Activated naive CD8-positive, alpha-beta T cell treated with anti-CD3 and anti-CD28 coated beads, Interleukin-2, amount 50 U/mL, for 24 hours (primary cell): ENCODE measurements at regions not wholly inside any gene's neighbourhood (a gene's known extent, or its start where the extent isn't known, plus 50 kb on each side); places are given as distances from the start of the nearest gene placed in this dataset.

Experiments used
- ATAC-seq: fragments of 150-1000 bp; cut with Tn5 transposase; one replicate; pipeline ENCODE4 v1.10.0; 2021
- DNase-seq: peaks from one replicate; pipeline ENCODE4 v3.0.0; 2021
- H3K27ac Mint-ChIP-seq: one replicate; pipeline ENCODE4 v1.8.0; 2021; ENCODE audit warnings: mild to moderate bottlenecking, mixed read lengths
- H3K27me3 Mint-ChIP-seq: one replicate; pipeline ENCODE4 v1.8.0; 2021; ENCODE audit warnings: mixed read lengths
- H3K36me3 Mint-ChIP-seq: one replicate; pipeline ENCODE4 v1.8.0; 2021; ENCODE audit warnings: low read depth, mixed read lengths
- H3K4me1 Mint-ChIP-seq: one replicate; pipeline ENCODE4 v1.8.0; 2021; ENCODE audit warnings: mixed read lengths
- H3K4me3 Mint-ChIP-seq: one replicate; pipeline ENCODE4 v1.8.0; 2021; ENCODE audit warnings: mild to moderate bottlenecking, moderate library complexity, mixed read lengths
- H3K9me3 Mint-ChIP-seq: one replicate; pipeline ENCODE4 v1.8.0; 2021; ENCODE audit warnings: mixed read lengths

GRCh38 chr10:2871673-2872219 is 195.6 kb upstream of the PFKP start:
- no peaks in the 10 kb centered on the region for H3K9me3 Mint-ChIP-seq
- no peaks in the 10 kb centered on the region for H3K36me3 Mint-ChIP-seq
- no peak for ATAC-seq
- DNase-seq: no peak
- H3K4me1 Mint-ChIP-seq: no peaks in the 10 kb centered on the region
- no peak overlapping the region for H3K27ac Mint-ChIP-seq
- H3K27me3 Mint-ChIP-seq: peaks cover 10% of the 10 kb centered on the region
- no peak overlapping the region for H3K4me3 Mint-ChIP-seq

DNA sequence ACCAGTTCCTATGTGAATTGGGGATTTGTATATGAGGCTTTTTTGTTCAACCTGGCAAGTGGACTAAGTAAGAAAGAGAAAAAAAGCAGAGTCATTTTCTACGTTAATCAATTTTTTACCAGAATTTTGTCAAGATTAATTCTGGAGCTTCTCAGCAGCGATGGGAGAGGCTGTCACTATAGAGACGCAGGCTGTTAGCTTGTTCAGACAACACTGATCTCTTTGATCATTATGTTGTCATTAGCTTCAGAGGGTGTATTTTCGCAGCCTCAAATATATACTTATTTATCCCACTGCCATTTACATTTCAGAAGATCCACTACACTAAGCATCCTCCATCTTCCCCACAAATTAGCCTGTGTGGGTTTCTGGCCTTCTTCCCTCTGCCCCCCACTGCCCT is 196.7 kb upstream of the PFKP start:
- DNase-seq (no peak), ATAC-seq (no peak)
- Mint-ChIP-seq H3K27me3 (peaks cover 10% of the 10 kb centered on the region), H3K36me3 (no peaks in the 10 kb centered on the region), H3K27ac (no peak overlapping the region), H3K9me3 (no peaks in the 10 kb centered on the region), H3K4me1 (no peaks in the 10 kb centered on the region), H3K4me3 (no peak overlapping the region)

- H3K27ac Mint-ChIP-seq: no peak overlapping the region
- DNase-seq: no peak
- H3K36me3 Mint-ChIP-seq: no peaks in the 10 kb centered on the region
Observed at GRCh38 chr10:2867788-2868299, 199.5 kb upstream of the PFKP start.

DNA sequence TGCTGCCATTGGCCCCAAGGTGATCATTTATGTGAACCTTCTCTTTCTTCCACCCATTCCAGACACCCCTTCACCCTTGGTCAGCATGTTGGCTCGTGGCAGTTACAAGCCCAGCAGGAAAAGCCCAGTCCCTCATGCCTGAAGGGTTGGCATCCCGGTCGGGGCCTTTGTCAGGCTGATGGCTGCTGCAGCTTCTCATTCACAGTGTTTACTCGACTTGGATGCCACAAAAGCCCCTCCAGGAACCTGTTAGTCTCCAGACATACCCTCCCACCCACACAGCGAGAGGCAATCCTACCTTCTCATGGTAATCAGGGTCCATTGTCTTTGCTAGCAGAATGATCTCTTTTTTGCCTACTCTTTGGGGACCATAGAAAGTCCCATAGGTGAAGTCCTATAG is 200.8 kb upstream of the PFKP start:
- Mint-ChIP-seq H3K36me3 (no peaks in the 10 kb centered on the region), H3K9me3 (no peaks in the 10 kb centered on the region), H3K4me1 (no peaks in the 10 kb centered on the region), H3K4me3 (no peak overlapping the region), H3K27me3 (peaks cover 7% of the 10 kb centered on the region), H3K27ac (no peak overlapping the region)
- no peak for DNase-seq
- no peak for ATAC-seq

More at GRCh38 chr10:2867788-2868299, 199.5 kb upstream of the PFKP start:
- no peaks in the 10 kb centered on the region for H3K4me1 Mint-ChIP-seq
- peaks cover 7% of the 10 kb centered on the region for H3K27me3 Mint-ChIP-seq
- no peaks in the 10 kb centered on the region for H3K9me3 Mint-ChIP-seq
- H3K4me3 Mint-ChIP-seq: no peak overlapping the region
- no peak for ATAC-seq

- H3K4me3 Mint-ChIP-seq: no peak overlapping the region
- no peaks in the 10 kb centered on the region for H3K36me3 Mint-ChIP-seq
- H3K27me3 Mint-ChIP-seq: no peaks in the 10 kb centered on the region
- peaks cover 5% of the 10 kb centered on the region for H3K9me3 Mint-ChIP-seq
- ATAC-seq: no peak
- H3K4me1 Mint-ChIP-seq: no peaks in the 10 kb centered on the region
- no peak overlapping the region for H3K27ac Mint-ChIP-seq
- no peak for DNase-seq
Observed at GRCh38 chr10:2861632-2862210, 205.6 kb upstream of the PFKP start.

DNA sequence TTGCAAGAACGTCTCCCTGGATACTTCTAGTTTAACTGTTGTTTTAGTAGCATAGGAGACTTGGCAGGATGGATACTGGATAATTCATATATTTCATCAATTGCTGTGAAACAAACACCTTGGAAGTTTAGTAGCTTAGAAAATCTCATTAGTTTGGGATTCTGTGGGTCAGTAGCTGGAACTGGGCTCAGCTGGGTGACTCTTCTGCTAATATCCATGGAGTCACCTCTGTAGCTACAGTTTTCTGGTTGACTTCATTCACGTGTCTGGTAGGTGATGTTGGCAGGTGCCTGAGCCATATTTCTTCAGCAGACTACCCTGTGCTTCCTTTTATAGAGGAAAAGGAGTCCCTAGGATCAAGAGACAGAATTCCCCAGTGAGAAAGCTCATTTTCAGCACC is 208.9 kb upstream of the PFKP start:
- H3K4me1 Mint-ChIP-seq: no peaks in the 10 kb centered on the region
- no peak overlapping the region for H3K27ac Mint-ChIP-seq
- H3K9me3 Mint-ChIP-seq: peaks cover 5% of the 10 kb centered on the region
- no peak overlapping the region for H3K4me3 Mint-ChIP-seq
- H3K27me3 Mint-ChIP-seq: peaks cover 6% of the 10 kb centered on the region
- ATAC-seq (no peak), DNase-seq (no peak)
- H3K36me3 Mint-ChIP-seq: no peaks in the 10 kb centered on the region

DNA sequence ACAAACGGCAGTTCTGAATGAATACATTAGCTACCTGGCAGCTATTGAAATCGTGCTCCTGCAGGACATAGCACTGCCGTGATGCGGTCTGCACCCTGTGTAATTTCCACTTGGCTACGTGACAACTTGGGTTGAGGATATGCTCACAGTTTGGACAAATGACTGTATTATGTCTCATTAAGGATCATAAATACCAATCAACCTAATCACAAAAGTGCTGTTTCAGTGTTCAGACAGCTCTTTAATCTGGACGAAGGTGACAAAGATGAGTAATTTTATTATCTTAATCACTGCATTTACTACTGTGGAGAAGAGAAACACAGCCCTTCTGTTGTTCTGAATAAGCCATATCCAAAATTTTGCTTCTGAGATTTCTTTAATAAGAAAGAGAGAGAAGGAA is 210.8 kb upstream of the PFKP start:
- Mint-ChIP-seq H3K27me3 (peaks cover 12% of the 10 kb centered on the region), H3K4me3 (no peak overlapping the region), H3K36me3 (no peaks in the 10 kb centered on the region), H3K9me3 (peaks cover 5% of the 10 kb centered on the region), H3K4me1 (no peaks in the 10 kb centered on the region), H3K27ac (no peak overlapping the region)
- ATAC-seq (no peak), DNase-seq (no peak)

- H3K27ac Mint-ChIP-seq: no peak overlapping the region
Observed at GRCh38 chr10:2852574-2853323, 214.6 kb upstream of the PFKP start.

GRCh38 chr10:2851566-2851965 is 215.8 kb upstream of the PFKP start:
- Mint-ChIP-seq H3K27me3 (peaks cover 14% of the 10 kb centered on the region), H3K9me3 (no peaks in the 10 kb centered on the region), H3K4me1 (no peaks in the 10 kb centered on the region), H3K27ac (no peak overlapping the region), H3K36me3 (no peaks in the 10 kb centered on the region), H3K4me3 (no peak overlapping the region)
- no peak for ATAC-seq
- no peak for DNase-seq

More at GRCh38 chr10:2852574-2853323, 214.6 kb upstream of the PFKP start:
- no peaks in the 10 kb centered on the region for H3K9me3 Mint-ChIP-seq
- H3K4me3 Mint-ChIP-seq: no peak overlapping the region
- no peaks in the 10 kb centered on the region for H3K36me3 Mint-ChIP-seq
- no peaks in the 10 kb centered on the region for H3K4me1 Mint-ChIP-seq
- H3K27me3 Mint-ChIP-seq: peaks cover 14% of the 10 kb centered on the region
- ATAC-seq: no peak
- DNase-seq: no peak

- Mint-ChIP-seq H3K36me3 (no peaks in the 10 kb centered on the region), H3K27me3 (peaks cover 10% of the 10 kb centered on the region), H3K4me1 (no peaks in the 10 kb centered on the region), H3K9me3 (no peaks in the 10 kb centered on the region), H3K4me3 (no peak overlapping the region), H3K27ac (no peak overlapping the region)
- no peak for ATAC-seq
- no peak for DNase-seq
Observed at GRCh38 chr10:2850202-2850601, 217.1 kb upstream of the PFKP start.

- H3K9me3 Mint-ChIP-seq: no peaks in the 10 kb centered on the region
- H3K4me1 Mint-ChIP-seq: no peaks in the 10 kb centered on the region
- no peak for ATAC-seq
- H3K27me3 Mint-ChIP-seq: peaks cover 2% of the 10 kb centered on the region
- H3K27ac Mint-ChIP-seq: no peak overlapping the region
- no peak for DNase-seq
- H3K4me3 Mint-ChIP-seq: no peak overlapping the region
- no peaks in the 10 kb centered on the region for H3K36me3 Mint-ChIP-seq
Observed at GRCh38 chr10:2844925-2845324, 222.4 kb upstream of the PFKP start.

DNA sequence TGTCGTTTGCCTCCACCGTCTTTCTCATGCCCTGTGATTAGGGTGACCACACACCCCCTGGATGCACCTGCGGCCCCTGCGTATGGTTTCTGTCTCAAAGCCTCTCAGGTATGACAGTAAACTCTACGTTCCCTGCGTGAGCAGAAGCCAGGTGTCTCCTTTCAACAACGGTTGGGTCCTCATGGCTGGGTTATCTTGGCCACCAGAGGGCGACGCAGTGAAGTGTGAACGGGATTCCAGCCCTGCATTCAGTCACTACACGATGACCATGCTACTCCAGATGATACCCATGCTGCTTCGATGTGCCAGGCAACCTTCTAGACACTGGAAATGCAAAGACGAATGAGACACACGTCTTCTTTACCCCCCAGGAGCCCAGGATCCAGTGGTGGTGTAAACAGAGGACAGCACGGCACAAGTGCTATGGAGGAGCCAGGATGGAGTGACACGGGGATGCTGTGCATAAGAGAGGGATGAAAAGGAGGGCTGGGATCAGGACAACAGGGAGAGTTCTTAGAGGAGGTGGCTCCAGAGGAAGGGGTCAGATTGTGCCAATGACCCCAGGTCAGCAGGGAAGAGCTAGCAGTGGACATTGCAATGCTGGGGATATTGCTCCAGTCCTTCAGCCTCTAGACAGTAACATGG is 228.1 kb upstream of the PFKP start:
- H3K27ac Mint-ChIP-seq: no peak overlapping the region
- DNase-seq: peak; percentile 42

GRCh38 chr10:2837674-2838073 is 229.7 kb upstream of the PFKP start:
- peaks cover 23% of the 10 kb centered on the region for H3K27me3 Mint-ChIP-seq
- DNase-seq (no peak), ATAC-seq (no peak)
- no peak overlapping the region for H3K27ac Mint-ChIP-seq
- H3K4me1 Mint-ChIP-seq: no peaks in the 10 kb centered on the region
- no peaks in the 10 kb centered on the region for H3K9me3 Mint-ChIP-seq
- H3K36me3 Mint-ChIP-seq: no peaks in the 10 kb centered on the region
- H3K4me3 Mint-ChIP-seq: no peak overlapping the region

More for the DNA sequence above, 228.1 kb upstream of the PFKP start:
- no peaks in the 10 kb centered on the region for H3K4me1 Mint-ChIP-seq
- no peak for ATAC-seq
- H3K4me3 Mint-ChIP-seq: no peak overlapping the region
- no peaks in the 10 kb centered on the region for H3K9me3 Mint-ChIP-seq
- no peaks in the 10 kb centered on the region for H3K36me3 Mint-ChIP-seq
- peaks cover 21% of the 10 kb centered on the region for H3K27me3 Mint-ChIP-seq

DNA sequence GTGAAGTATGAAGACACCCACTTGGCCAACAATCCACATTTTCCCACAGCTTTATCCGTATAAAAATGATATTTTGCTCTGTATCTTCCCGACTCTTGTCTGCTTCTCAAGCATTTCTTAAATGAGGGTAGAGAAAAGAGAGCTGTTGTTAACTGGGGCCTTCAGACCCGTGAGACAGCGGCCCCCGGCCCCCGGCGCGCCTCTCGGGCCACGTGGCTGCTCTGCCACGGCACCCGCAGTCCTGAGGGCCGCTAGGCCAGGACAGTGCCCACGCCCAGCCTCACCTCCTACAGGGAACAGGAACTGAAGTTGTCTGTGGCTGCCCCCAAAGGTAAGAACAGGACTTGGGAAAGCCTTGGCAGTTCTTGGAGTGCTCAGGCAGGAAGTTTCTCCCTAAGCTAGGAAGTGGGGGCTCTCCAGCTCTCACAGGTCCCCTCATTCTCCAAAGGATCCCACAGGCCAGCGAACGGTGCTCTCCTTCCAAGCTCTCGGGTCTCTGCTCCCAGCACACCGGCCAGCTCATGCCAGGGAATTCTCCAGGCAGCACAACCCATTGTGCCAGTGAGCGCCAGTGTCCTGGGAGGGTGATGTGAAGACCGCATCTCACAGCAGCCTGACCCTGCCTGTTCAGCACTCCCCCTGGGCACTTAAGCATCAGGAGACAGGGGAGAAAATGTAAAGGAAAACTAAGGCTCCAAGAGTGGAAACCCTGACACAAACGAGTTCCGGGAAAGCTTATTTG is 230.3 kb upstream of the PFKP start:
- DNase-seq (no peak), ATAC-seq (no peak)
- Mint-ChIP-seq H3K27me3 (peaks cover 25% of the 10 kb centered on the region), H3K4me1 (no peaks in the 10 kb centered on the region), H3K27ac (no peak overlapping the region), H3K4me3 (no peak overlapping the region), H3K36me3 (no peaks in the 10 kb centered on the region), H3K9me3 (no peaks in the 10 kb centered on the region)
